Activated CD4-positive, alpha-beta memory T cell treated with anti-CD3 and anti-CD28 coated beads for 36 hours (primary cell): ENCODE measurements at regions not wholly inside any gene's neighbourhood (a gene's known extent, or its start where the extent isn't known, plus 50 kb on each side); places are given as distances from the start of the nearest gene placed in this dataset.
"Not testable (repeated sequence)": the region's sequence is repeated elsewhere in the genome, so short reads cannot be mapped to it uniquely, and the experiment has no call there.

Source experiments
- CTCF ChIA-PET: fragments of 350-600 bp; sonication (Branson Sonifier 250); formaldehyde crosslinking; loops from one replicate; lab custom pipeline; 2021; ENCODE audit warnings: antibody characterized with exemption, inconsistent platforms; lab: Charles Lee
- POLR2A ChIA-PET: fragments of 350-600 bp; sonication (Branson Sonifier 250); formaldehyde crosslinking; loops from one replicate; lab custom pipeline; 2021; ENCODE audit warnings: antibody characterized with exemption; lab: Charles Lee
- DNase-seq: peaks from one replicate; pipeline ENCODE4 v3.0.0-alpha.2; 2020
- H3K27ac Mint-ChIP-seq: one replicate; pipeline ENCODE4 v1.8.0; 2021; ENCODE audit warnings: mixed read lengths
- H3K27me3 Mint-ChIP-seq: one replicate; pipeline ENCODE4 v1.8.0; 2021; ENCODE audit warnings: mixed read lengths
- H3K36me3 Mint-ChIP-seq: one replicate; pipeline ENCODE4 v1.8.0; 2021; ENCODE audit warnings: mixed read lengths
- H3K4me1 Mint-ChIP-seq: one replicate; pipeline ENCODE4 v1.8.0; 2021; ENCODE audit warnings: low read depth, mixed read lengths
- H3K4me3 Mint-ChIP-seq: one replicate; pipeline ENCODE4 v1.8.0; 2021; ENCODE audit warnings: mild to moderate bottlenecking, mixed read lengths
- H3K9me3 Mint-ChIP-seq: one replicate; pipeline ENCODE4 v1.8.0; 2021; ENCODE audit warnings: mixed read lengths
- intact Hi-C: fragments of 100-400 bp; cut with micrococcal nuclease; formaldehyde crosslinking; loops from one replicate; pipeline ENCODE4 v1.15.1; 2023

DNA sequence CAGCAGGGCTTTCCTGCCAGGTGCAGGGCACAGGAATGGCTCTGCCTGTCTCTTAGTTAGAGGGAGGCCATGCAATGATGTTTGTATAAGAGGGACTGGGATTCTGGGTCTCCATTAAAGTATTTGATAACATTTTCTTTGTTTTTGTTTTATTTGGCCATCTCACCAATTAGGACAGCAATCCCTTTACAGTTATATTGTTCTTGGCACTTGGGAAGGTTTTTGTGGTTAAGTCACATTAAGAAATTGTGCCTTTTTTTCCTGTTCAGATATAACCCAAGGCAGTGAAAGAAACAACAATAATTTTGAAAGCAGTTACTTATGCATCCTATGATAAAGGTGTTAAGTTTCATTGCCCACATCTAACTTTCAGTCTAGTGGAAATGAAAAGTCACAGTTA, 237.4 kb upstream of the PRSS58 start:
- H3K4me3 Mint-ChIP-seq, POLR2A ChIA-PET: not testable (repeated sequence)

DNA sequence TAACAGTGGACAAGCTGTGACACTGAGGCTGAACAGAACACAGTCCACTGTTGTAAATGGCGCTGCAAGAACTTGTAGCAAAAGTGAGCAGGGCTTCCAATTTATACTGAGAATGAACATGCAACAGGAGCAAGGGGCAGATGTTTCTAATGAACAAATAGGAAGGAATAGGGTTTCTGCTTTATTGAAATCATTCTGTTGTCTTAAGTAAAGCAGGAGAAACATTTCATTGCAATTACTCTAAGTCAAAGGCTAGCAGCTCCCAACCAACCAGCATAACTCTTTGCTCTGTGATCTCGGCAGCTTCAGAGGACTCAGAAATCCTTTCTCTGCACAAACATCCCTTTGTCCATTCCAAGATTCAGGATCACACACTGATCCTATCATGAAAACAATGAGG, 236.2 kb upstream of the PRSS58 start:
- no peaks in the 10 kb centered on the region for H3K9me3 Mint-ChIP-seq
- CTCF ChIA-PET = interaction anchor here (0.6 to 10.4 kb wide), 3 partner anchors 9 to 143 kb away, joined by 3 to 100 read pairs (median 4); no protein-coding TSS in a partner anchor
- intact Hi-C loops = no loop called here
- POLR2A ChIA-PET = no interaction called here
- peaks cover 19% of the 10 kb centered on the region for H3K4me1 Mint-ChIP-seq
- H3K36me3 Mint-ChIP-seq = no peaks in the 10 kb centered on the region
- DNase-seq = no peak
- no peak overlapping the region for H3K27ac Mint-ChIP-seq
- H3K27me3 Mint-ChIP-seq = no peaks in the 10 kb centered on the region
- no peak overlapping the region for H3K4me3 Mint-ChIP-seq

More for the DNA sequence above, 237.4 kb upstream of the PRSS58 start:
- not testable (repeated sequence) for H3K27me3 Mint-ChIP-seq, H3K9me3 Mint-ChIP-seq, H3K27ac Mint-ChIP-seq, H3K36me3 Mint-ChIP-seq, DNase-seq
- CTCF ChIA-PET = interaction anchor here (2.4 to 10.4 kb wide), 6 partner anchors 11 to 40 kb away, joined by 10 to 100 read pairs (median 30); no protein-coding TSS in a partner anchor
- intact Hi-C loops = loop anchor here (5.0 kb wide), 2 partner anchors 38 to 312 kb away; no protein-coding TSS in a partner anchor
- peaks cover 29% of the 10 kb centered on the region for H3K4me1 Mint-ChIP-seq

DNA sequence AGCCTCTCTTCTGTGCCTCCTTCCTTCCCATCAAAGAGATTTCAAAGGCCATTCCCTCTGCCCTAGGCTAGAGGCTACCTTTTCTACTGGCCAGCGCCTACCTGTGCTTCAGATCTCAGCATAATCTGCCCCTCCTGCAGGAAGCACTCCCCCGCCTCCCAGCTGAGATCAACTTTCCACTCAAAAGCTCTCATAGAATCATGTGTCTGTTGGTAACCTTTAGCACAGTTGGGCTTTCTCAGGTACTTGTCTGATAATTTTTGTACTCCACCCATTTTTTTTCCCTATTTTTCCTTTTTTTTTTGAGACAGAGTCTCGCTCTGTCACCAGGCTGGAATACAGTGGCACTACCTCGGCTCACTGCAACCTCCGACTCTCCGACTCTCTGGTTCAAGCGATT, 231.0 kb upstream of the PRSS58 start:
- Mint-ChIP-seq H3K36me3 (no peaks in the 10 kb centered on the region), H3K4me3 (no peak overlapping the region), H3K27me3 (no peaks in the 10 kb centered on the region), H3K27ac (no peak overlapping the region), H3K9me3 (no peaks in the 10 kb centered on the region), H3K4me1 (peaks cover 6% of the 10 kb centered on the region)
- DNase-seq = no peak
- ChIA-PET POLR2A (no interaction called here), CTCF (no interaction called here)
- intact Hi-C loops = loop anchor here (10.0 kb wide), 1 partner anchor 104 kb away; no protein-coding TSS in a partner anchor

DNA sequence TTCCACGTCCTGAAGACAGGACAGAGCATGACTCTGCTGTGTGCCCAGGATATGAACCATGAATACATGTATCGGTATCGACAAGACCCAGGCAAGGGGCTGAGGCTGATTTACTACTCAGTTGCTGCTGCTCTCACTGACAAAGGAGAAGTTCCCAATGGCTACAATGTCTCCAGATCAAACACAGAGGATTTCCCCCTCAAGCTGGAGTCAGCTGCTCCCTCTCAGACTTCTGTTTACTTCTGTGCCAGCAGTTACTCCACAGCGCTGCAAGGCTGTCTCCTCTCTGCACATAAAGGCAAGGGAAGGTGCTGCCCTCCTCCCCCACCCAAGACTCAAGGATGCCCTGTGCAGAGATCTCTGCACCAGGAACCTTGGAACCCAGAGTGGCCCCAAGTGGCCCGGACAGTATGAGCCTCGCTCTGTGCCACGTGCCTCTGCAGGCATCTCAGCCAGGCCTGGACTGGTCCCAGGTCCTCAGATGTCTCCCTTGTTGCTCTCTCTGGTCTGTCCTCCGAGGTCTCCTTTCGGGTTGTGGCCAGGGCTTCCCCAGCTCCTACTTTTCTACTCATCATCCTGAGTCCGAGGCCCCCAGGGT, 230.3 kb upstream of the PRSS58 start:
- intact Hi-C loops = loop anchor here (10.0 kb wide), 1 partner anchor 103 kb away; no protein-coding TSS in a partner anchor
- H3K27ac Mint-ChIP-seq = no peak overlapping the region
- no peaks in the 10 kb centered on the region for H3K27me3 Mint-ChIP-seq
- no peak overlapping the region for H3K4me3 Mint-ChIP-seq
- peaks cover 9% of the 10 kb centered on the region for H3K4me1 Mint-ChIP-seq
- ChIA-PET POLR2A (no interaction called here), CTCF (interaction anchor here (0.6 to 7.0 kb wide), 3 partner anchors 10 to 28 kb away, joined by 3 to 100 read pairs (median 17); no protein-coding TSS in a partner anchor)
- no peak for DNase-seq
- H3K9me3 Mint-ChIP-seq = no peaks in the 10 kb centered on the region
- no peaks in the 10 kb centered on the region for H3K36me3 Mint-ChIP-seq

DNA sequence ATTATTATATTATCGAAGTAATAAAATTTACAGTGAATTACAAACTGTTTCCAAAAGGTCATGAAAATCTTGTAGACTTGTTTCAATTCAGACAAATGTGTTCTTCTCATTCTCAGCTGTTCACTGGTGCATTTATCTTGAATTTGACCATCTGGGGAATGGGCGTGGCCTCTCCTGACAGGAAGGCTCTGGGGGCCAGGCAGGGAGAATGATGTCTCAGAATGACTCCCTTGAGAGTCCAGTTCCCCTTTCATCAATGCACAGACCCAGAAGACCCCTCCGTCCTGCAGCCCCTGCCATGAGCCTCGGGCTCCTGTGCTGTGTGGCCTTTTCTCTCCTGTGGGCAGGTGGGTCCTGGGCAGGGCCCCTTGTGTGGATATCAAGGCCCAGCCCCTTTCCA, 229.7 kb upstream of the PRSS58 start:
- peaks cover 14% of the 10 kb centered on the region for H3K4me1 Mint-ChIP-seq
- intact Hi-C loops = loop anchor here (10.0 kb wide), 1 partner anchor 103 kb away; no protein-coding TSS in a partner anchor

DNA sequence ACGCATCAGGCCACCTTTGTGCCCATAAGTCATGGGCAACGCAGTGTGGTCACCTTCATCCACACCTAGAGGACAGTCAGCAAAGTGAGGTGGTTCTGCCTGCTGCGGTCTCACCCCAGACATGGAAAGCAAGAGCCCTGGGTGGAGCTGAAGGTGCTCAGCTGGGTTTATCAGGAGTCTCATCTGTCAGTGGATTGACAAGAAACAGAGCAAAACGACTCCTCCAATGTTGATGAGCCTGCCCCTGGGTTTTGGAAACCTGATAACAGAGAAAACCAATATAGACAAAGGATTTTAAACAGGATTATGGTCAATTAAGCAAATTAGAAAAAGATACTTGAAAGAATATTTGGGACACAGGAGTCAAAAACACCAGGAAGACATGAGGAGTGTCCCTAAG, 229.3 kb upstream of the PRSS58 start:
- ChIA-PET CTCF (interaction anchor here (0.6 to 14.9 kb wide), 9 partner anchors 11 to 516 kb away, joined by 3 to 324 read pairs (median 5); no protein-coding TSS in a partner anchor), POLR2A (no interaction called here)
- H3K27ac Mint-ChIP-seq = no peak overlapping the region
- peaks cover 19% of the 10 kb centered on the region for H3K4me1 Mint-ChIP-seq
- H3K36me3 Mint-ChIP-seq = no peaks in the 10 kb centered on the region
- DNase-seq = no peak
- no peaks in the 10 kb centered on the region for H3K9me3 Mint-ChIP-seq
- H3K27me3 Mint-ChIP-seq = no peaks in the 10 kb centered on the region
- no peak overlapping the region for H3K4me3 Mint-ChIP-seq
- intact Hi-C loops = loop anchor here (10.0 kb wide), 1 partner anchor 102 kb away; no protein-coding TSS in a partner anchor

More for the DNA sequence above, 229.7 kb upstream of the PRSS58 start:
- DNase-seq, H3K36me3 Mint-ChIP-seq, H3K9me3 Mint-ChIP-seq, H3K4me3 Mint-ChIP-seq, H3K27me3 Mint-ChIP-seq, H3K27ac Mint-ChIP-seq, POLR2A ChIA-PET: not testable (repeated sequence)
- CTCF ChIA-PET = interaction anchor here (0.6 to 7.0 kb wide), 3 partner anchors 10 to 28 kb away, joined by 3 to 100 read pairs (median 17); no protein-coding TSS in a partner anchor

DNA sequence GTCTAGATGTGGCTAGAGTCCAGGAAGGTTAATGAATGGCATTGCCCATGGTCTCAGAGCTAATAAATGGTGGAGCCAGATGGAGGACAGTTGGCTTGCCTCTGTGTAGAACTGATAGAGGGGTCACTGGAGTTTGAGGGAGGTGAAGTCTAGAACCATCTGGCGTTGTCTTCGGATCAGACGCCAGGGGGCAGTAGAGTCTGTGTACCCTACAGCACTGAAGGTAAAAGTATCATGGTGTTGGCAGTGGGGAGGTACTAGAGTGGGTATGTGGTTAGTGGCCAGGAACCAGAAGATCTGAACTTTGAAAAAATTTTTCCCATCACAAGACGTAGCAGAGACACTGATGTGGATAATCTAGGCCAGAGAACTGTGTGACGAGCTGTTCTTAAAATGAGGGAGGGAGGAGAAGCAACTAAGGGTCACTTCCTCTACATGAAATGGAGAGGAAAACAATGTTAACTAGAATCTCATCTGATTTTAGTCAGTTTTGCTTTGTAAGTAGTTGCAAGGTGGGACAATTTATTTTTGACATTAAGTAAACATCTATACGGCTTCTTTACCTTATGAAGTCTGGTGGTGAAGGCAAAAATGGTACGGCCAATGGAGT, 227.9 kb upstream of the PRSS58 start:
- no peaks in the 10 kb centered on the region for H3K9me3 Mint-ChIP-seq
- H3K4me3 Mint-ChIP-seq = no peak overlapping the region
- no peaks in the 10 kb centered on the region for H3K36me3 Mint-ChIP-seq
- ChIA-PET CTCF (interaction anchor here (0.7 to 14.9 kb wide), 11 partner anchors 9 to 1386 kb away, joined by 3 to 324 read pairs (median 5); no protein-coding TSS in a partner anchor), POLR2A (no interaction called here)
- intact Hi-C loops = loop anchor here (1.0 to 10.0 kb wide), 2 partner anchors 32 to 101 kb away; no protein-coding TSS in a partner anchor
- peak; percentile 46 for DNase-seq
- no peak overlapping the region for H3K27ac Mint-ChIP-seq
- H3K4me1 Mint-ChIP-seq = peaks cover 25% of the 10 kb centered on the region
- no peaks in the 10 kb centered on the region for H3K27me3 Mint-ChIP-seq

DNA sequence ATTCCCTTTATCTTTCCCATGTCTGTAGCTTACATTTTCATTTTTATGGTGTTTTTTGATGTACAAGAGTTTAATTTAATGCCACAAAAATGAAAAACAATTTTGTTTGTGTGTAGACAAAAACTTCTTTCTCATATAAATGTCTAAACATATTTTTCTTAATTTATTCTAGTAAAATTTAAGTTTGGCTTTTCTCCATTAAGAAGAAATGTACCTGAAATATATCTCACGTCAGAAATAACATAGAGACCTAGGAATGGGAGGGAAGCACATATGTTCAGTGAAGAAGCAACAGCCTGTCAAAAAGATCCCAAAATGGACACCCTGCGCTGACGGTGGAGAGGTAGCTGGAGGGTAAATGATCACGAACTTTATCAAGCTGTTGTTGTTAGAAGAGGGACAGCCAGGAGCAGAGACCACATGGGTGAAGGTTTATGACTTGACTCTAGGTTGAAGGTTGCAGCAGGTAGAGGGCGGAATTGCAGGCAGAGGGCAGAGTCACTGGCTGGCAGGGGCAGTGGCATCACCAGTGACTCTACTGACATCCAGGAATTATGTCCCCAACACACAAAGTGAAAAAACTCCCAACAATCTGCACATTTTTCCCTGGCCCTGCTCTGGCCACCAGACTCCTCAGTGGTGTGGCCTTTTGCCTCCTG, 225.9 kb upstream of the PRSS58 start:
- no peaks in the 10 kb centered on the region for H3K36me3 Mint-ChIP-seq
- POLR2A ChIA-PET = no interaction called here
- peaks cover 30% of the 10 kb centered on the region for H3K4me1 Mint-ChIP-seq
- no peak for DNase-seq
- H3K27ac Mint-ChIP-seq = no peak overlapping the region
- no peak overlapping the region for H3K4me3 Mint-ChIP-seq
- intact Hi-C loops = loop anchor here (1.0 to 10.0 kb wide), 3 partner anchors 24 to 99 kb away; no protein-coding TSS in a partner anchor
- H3K27me3 Mint-ChIP-seq = no peaks in the 10 kb centered on the region
- CTCF ChIA-PET = interaction anchor here (0.8 to 14.9 kb wide), 14 partner anchors 11 to 98 kb away, joined by 3 to 324 read pairs (median 4); no protein-coding TSS in a partner anchor
- no peaks in the 10 kb centered on the region for H3K9me3 Mint-ChIP-seq

DNA sequence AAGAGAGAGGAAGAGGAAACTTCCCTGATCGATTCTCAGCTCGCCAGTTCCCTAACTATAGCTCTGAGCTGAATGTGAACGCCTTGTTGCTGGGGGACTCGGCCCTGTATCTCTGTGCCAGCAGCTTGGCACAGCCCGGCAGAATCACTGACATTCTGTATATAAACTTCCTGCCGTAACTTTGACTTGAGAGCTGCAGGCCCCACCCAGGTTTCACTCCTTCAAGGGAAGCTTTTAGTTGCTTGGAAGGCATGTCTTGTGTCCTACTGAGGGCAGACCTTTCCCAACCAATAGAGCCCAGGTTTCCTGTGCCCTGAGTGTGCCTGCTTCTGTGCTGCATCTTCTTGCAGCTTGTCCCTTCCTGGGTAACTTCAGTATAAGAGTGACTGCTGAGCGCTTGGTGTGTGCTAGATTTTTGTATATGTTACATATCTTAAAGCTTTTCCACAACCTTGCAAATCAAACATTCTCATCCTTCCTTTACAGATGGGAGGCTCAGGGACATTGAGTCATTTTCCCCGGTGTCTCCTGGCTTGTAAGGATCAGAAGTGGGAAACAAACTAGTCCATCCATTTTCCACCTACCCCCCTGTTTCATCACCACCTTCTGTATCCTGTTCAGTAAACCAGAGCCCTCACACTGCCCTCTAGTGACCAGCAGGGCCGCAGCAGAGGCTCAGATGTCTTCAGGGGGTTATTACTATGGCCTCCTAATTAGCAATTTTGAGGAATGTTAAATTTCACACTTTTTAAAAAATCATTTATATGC, 225.2 kb upstream of the PRSS58 start:
- H3K27me3 Mint-ChIP-seq = no peaks in the 10 kb centered on the region
- peaks cover 37% of the 10 kb centered on the region for H3K4me1 Mint-ChIP-seq
- H3K4me3 Mint-ChIP-seq = peak overlapping the region; percentile 32
- ChIA-PET CTCF (interaction anchor here (0.8 to 14.9 kb wide), 17 partner anchors 8 to 732 kb away, joined by 3 to 324 read pairs (median 4); no protein-coding TSS in a partner anchor), POLR2A (no interaction called here)
- H3K36me3 Mint-ChIP-seq = no peaks in the 10 kb centered on the region
- intact Hi-C loops = loop anchor here (1.0 to 10.0 kb wide), 3 partner anchors 24 to 98 kb away; no protein-coding TSS in a partner anchor
- H3K27ac Mint-ChIP-seq = peak overlapping the region; percentile 82
- peak; percentile 74 for DNase-seq
- no peaks in the 10 kb centered on the region for H3K9me3 Mint-ChIP-seq

DNA sequence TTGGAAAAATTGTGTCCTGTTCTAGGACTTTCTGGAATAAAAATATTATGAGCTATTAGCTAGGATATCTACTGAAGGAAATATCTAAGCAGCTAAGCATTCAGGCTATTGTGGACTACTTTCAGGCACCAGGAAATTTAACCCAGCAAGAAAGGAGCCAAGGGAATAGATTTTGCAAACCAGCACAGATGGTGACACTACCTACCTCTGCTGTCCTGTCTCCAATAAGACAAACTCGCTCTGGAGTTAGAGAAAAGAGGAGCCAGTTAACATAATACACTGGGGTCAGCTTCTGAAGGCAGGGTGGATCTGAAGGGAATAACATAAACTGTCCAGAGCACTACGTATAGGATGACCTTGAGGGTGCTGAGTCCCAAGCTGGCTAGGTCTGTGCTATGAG, 223.7 kb upstream of the PRSS58 start:
- H3K27ac Mint-ChIP-seq = no peak overlapping the region
- DNase-seq = no peak
- H3K27me3 Mint-ChIP-seq = no peaks in the 10 kb centered on the region
- H3K9me3 Mint-ChIP-seq = no peaks in the 10 kb centered on the region
- ChIA-PET POLR2A (no interaction called here), CTCF (interaction anchor here (0.6 to 14.9 kb wide), 10 partner anchors 9 to 136 kb away, joined by 3 to 324 read pairs (median 4); no protein-coding TSS in a partner anchor)
- intact Hi-C loops = loop anchor here (10.0 kb wide), 1 partner anchor 97 kb away; no protein-coding TSS in a partner anchor
- no peaks in the 10 kb centered on the region for H3K36me3 Mint-ChIP-seq
- no peak overlapping the region for H3K4me3 Mint-ChIP-seq
- H3K4me1 Mint-ChIP-seq = peaks cover 52% of the 10 kb centered on the region
